H1 (cell line): ENCODE measurements at regions not wholly inside any gene's neighbourhood (a gene's known extent, or its start where the extent isn't known, plus 50 kb on each side); places are given as distances from the start of the nearest gene placed in this dataset.
"Not testable (repeated sequence)": the region's sequence is repeated elsewhere in the genome, so short reads cannot be mapped to it uniquely, and the experiment has no call there.

ENCODE experiments used
- CTCF ChIA-PET: fragments of 300-600 bp; sonication (Branson Sonifier 250); formaldehyde crosslinking; loops from one replicate; lab custom pipeline; 2021; ENCODE audit not compliant: partially characterized antibody; lab: Charles Lee
- POLR2A ChIA-PET: fragments of 300-600 bp; sonication (Branson Sonifier 250); formaldehyde crosslinking; loops from one replicate; lab custom pipeline; 2021; ENCODE audit warnings: inconsistent platforms; ENCODE audit not compliant: partially characterized antibody; lab: Charles Lee
- DNase-seq, 2 experiments: peaks; one replicate each; pipeline versions ENCODE4 v3.0.0 to v3.0.0-alpha.2; 2010 to 2022; ENCODE audit warnings: low spot score in 2 of 2, low read depth in 1 of 2, mixed read lengths in 1 of 2
- FAIRE-seq: peaks from 2 replicates; lab custom pipeline; 2011; peaks lifted over from hg19 to GRCh38; lab: Jason Lieb, UNC
- H2AFZ ChIP-seq: 2 replicates; pipeline ENCODE4 v1.8.1; 2012; ENCODE audit warnings: low read length, inconsistent platforms
- H2AK5ac ChIP-seq: 2 replicates; pipeline ENCODE4 v1.6.1; 2013; ENCODE audit warnings: low read depth, low read length
- H2BK120ac ChIP-seq: replicated peaks from 2 replicates; pipeline ENCODE3; 2013; ENCODE audit warnings: low read depth, low read length, inconsistent platforms
- H2BK12ac ChIP-seq: 2 replicates; pipeline ENCODE4 v1.6.1; 2013; ENCODE audit warnings: low read depth, low read length
- H2BK15ac ChIP-seq: 2 replicates; pipeline ENCODE4 v1.6.1; 2013; ENCODE audit warnings: low read length
- H2BK20ac ChIP-seq: 2 replicates; pipeline ENCODE4 v1.6.1; 2013; ENCODE audit warnings: low read length
- H2BK5ac ChIP-seq: 2 replicates; pipeline ENCODE4 v1.6.1; 2013; ENCODE audit warnings: low read depth, low read length
- H3K14ac ChIP-seq: 2 replicates; pipeline ENCODE4 v1.6.1; 2013; ENCODE audit warnings: inconsistent platforms; ENCODE audit not compliant: insufficient read length
- H3K18ac ChIP-seq: 2 replicates; pipeline ENCODE4 v1.6.1; 2013; ENCODE audit warnings: low read length; ENCODE audit errors: extremely low read depth
- H3K23ac ChIP-seq: 2 replicates; pipeline ENCODE4 v1.6.1; 2013; ENCODE audit warnings: inconsistent platforms; ENCODE audit not compliant: insufficient read length
- H3K23me2 ChIP-seq: 2 replicates; pipeline ENCODE4 v1.6.1; 2013; ENCODE audit warnings: low read depth, low read length
- H3K27ac ChIP-seq: 2 replicates; pipeline ENCODE4 v1.6.1; 2011; ENCODE audit warnings: low read depth, low read length, inconsistent platforms
- H3K27me3 ChIP-seq, 4 experiments: replicated peaks in 1 of 4; 1 replicate in 1 of 4; 2 replicates in 3 of 4; pipeline versions ENCODE4 v1.6.1 to v1.8.1; 2011 to 2013; ENCODE audit warnings: low read length in 3 of 4, mild to moderate bottlenecking in 3 of 4, inconsistent platforms in 2 of 4, mixed read lengths in 2 of 4, moderate library complexity in 1 of 4; ENCODE audit not compliant: control insufficient read depth in 3 of 4, insufficient read depth in 3 of 4; ENCODE audit errors: extremely low read depth in 1 of 4
- H3K36me3 ChIP-seq, 4 experiments: 2 replicates each; pipeline versions ENCODE4 v1.6.1 to v1.8.1; 2011 to 2013; ENCODE audit warnings: mild to moderate bottlenecking in 4 of 4, low read length in 3 of 4, moderate library complexity in 2 of 4, control low read depth in 1 of 4, inconsistent platforms in 1 of 4; ENCODE audit not compliant: insufficient read depth in 4 of 4, control insufficient read depth in 2 of 4
- H3K4ac ChIP-seq: replicated peaks from 2 replicates; pipeline ENCODE3; 2013; ENCODE audit warnings: low read length, low read depth, mixed read lengths, inconsistent platforms; ENCODE audit not compliant: insufficient read length
- H3K4me1 ChIP-seq, 4 experiments: replicated peaks in 1 of 4; 1 replicate in 1 of 4; 2 replicates in 3 of 4; pipeline versions ENCODE4 v1.6.1 to v1.8.1; 2011 to 2013; ENCODE audit warnings: low read length in 3 of 4, inconsistent platforms in 2 of 4, mixed read lengths in 1 of 4; ENCODE audit not compliant: insufficient read depth in 4 of 4, control insufficient read depth in 3 of 4
- H3K4me2 ChIP-seq, 2 experiments: 2 replicates each; pipeline versions ENCODE4 v1.6.1 to v1.8.1; 2011 to 2013; ENCODE audit warnings: low read depth in 2 of 2, low read length in 2 of 2, control low read depth in 1 of 2, inconsistent platforms in 1 of 2, mild to moderate bottlenecking in 1 of 2; ENCODE audit not compliant: insufficient read depth in 1 of 2
- H3K4me3 ChIP-seq, 4 experiments: fragments of 200-600, 300-600 bp in 1 of 4; sonication (generic), shearing (Covaris generic), sonication (Bioruptor Twin) in 1 of 4; 2 replicates each; pipeline versions ENCODE4 v1.5.1 to v1.8.1; 2011 to 2016; ENCODE audit warnings: low read length in 4 of 4, low read depth in 3 of 4, control low read depth in 2 of 4, inconsistent platforms in 2 of 4, mild to moderate bottlenecking in 2 of 4, mixed read lengths in 1 of 4, moderate library complexity in 1 of 4; ENCODE audit not compliant: insufficient read depth in 2 of 4; ENCODE audit errors: extremely low read depth in 1 of 4
- H3K56ac ChIP-seq: replicated peaks from 2 replicates; pipeline ENCODE3; 2013; ENCODE audit warnings: low read depth, mild to moderate bottlenecking, mixed read lengths, low read length, inconsistent platforms; ENCODE audit not compliant: insufficient read length
- H3K79me1 ChIP-seq: 2 replicates; pipeline ENCODE4 v1.6.1; 2013; ENCODE audit warnings: low read depth, low read length, control low read depth
- H3K79me2 ChIP-seq, 2 experiments: 2 replicates each; pipeline versions ENCODE4 v1.6.1 to v1.8.1; 2012 to 2013; ENCODE audit warnings: low read length in 2 of 2, mild to moderate bottlenecking in 2 of 2, inconsistent platforms in 1 of 2; ENCODE audit not compliant: insufficient read depth in 2 of 2, control insufficient read depth in 1 of 2
- H3K9ac ChIP-seq, 4 experiments: replicated peaks in 1 of 4; 1 replicate in 1 of 4; 2 replicates in 3 of 4; pipeline versions ENCODE4 v1.6.1 to v1.8.1; 2011 to 2013; ENCODE audit warnings: low read depth in 3 of 4, low read length in 3 of 4, control low read depth in 2 of 4, mild to moderate bottlenecking in 2 of 4, moderate library complexity in 2 of 4, inconsistent platforms in 1 of 4; ENCODE audit errors: extremely low read depth in 1 of 4
- H3K9me3 ChIP-seq, 2 experiments: 2 replicates each; pipeline versions ENCODE4 v1.6.1 to v1.8.1; 2012 to 2013; ENCODE audit warnings: mild to moderate bottlenecking in 2 of 2, moderate library complexity in 2 of 2, control low read depth in 1 of 2, inconsistent platforms in 1 of 2, low read depth in 1 of 2, low read length in 1 of 2, mixed read lengths in 1 of 2; ENCODE audit not compliant: insufficient read depth in 2 of 2
- H4K20me1 ChIP-seq, 2 experiments: replicated peaks in 1 of 2; 2 replicates each; pipeline versions ENCODE3 to v1.8.1; 2011 to 2013; ENCODE audit warnings: inconsistent platforms in 2 of 2, low read length in 2 of 2, mild to moderate bottlenecking in 1 of 2; ENCODE audit not compliant: insufficient read depth in 2 of 2, control insufficient read depth in 1 of 2
- H4K5ac ChIP-seq: 2 replicates; pipeline ENCODE4 v1.6.1; 2013; ENCODE audit warnings: low read length, low read depth, mixed read lengths, inconsistent platforms; ENCODE audit not compliant: insufficient read length
- H4K8ac ChIP-seq: 2 replicates; pipeline ENCODE4 v1.8.0; 2013; ENCODE audit warnings: mild to moderate bottlenecking, moderate library complexity, low read length, inconsistent platforms; ENCODE audit not compliant: insufficient read depth; ENCODE audit errors: extremely low read depth
- H4K91ac ChIP-seq: replicated peaks from 2 replicates; pipeline ENCODE3; 2013; ENCODE audit warnings: low read length, mixed read lengths, inconsistent platforms; ENCODE audit not compliant: insufficient read length
- WGBS, 2 experiments: shearing (Covaris generic) in 1 of 2; methylation state at CpG; one replicate each; pipeline versions ENCODE4 v1.1.6 to v1.1.7; 2013 to 2015; ENCODE audit warnings: low lambda C conversion rate in 2 of 2, mixed read lengths in 2 of 2, inconsistent platforms in 1 of 2, low coverage in 1 of 2, missing lambda C conversion rate in 1 of 2; ENCODE audit not compliant: insufficient replicate concordance in 2 of 2, insufficient coverage in 1 of 2, insufficient read length in 1 of 2; ENCODE audit errors: extremely low coverage in 1 of 2, missing lambda C conversion rate in 1 of 2; 5-methylcytosine and 5-hydroxymethylcytosine counted together

- H2BK120ac ChIP-seq, H3K79me1 ChIP-seq, H3K27me3 ChIP-seq, H2BK20ac ChIP-seq, POLR2A ChIA-PET, DNase-seq, H3K4ac ChIP-seq, H3K56ac ChIP-seq, H2BK12ac ChIP-seq, H3K18ac ChIP-seq, CTCF ChIA-PET, H3K4me2 ChIP-seq, H2AK5ac ChIP-seq, H4K91ac ChIP-seq, H3K4me3 ChIP-seq, H2BK15ac ChIP-seq, H4K5ac ChIP-seq, H4K8ac ChIP-seq, H2BK5ac ChIP-seq, H4K20me1 ChIP-seq, H3K27ac ChIP-seq, H3K23ac ChIP-seq, H3K4me1 ChIP-seq, FAIRE-seq, H3K36me3 ChIP-seq, H2AFZ ChIP-seq, H3K23me2 ChIP-seq, H3K79me2 ChIP-seq, H3K9ac ChIP-seq, H3K14ac ChIP-seq: not testable (repeated sequence)
- WGBS, 2 experiments = 81% methylated on average over 4 of the region's 4 CpGs; no CpG with 5 or more reads in 1 of the 2 experiments
- peaks cover 52 to 83% of the 10 kb centered on the region in 2 experiments for H3K9me3 ChIP-seq
Measured at GRCh38 chr21:9748451-9748850, 772.9 kb upstream of the TPTE start.

GRCh38 chr21:9749741-9750230 lies 771.6 kb upstream of the TPTE start:
- H3K79me2 ChIP-seq, DNase-seq, H4K91ac ChIP-seq, H3K4me2 ChIP-seq, H3K4ac ChIP-seq, H2BK15ac ChIP-seq, H3K4me3 ChIP-seq, CTCF ChIA-PET, H2BK20ac ChIP-seq, H2BK5ac ChIP-seq, H4K5ac ChIP-seq, H3K27me3 ChIP-seq, H3K27ac ChIP-seq, H3K18ac ChIP-seq, H3K79me1 ChIP-seq, H2BK12ac ChIP-seq, H3K14ac ChIP-seq, H3K4me1 ChIP-seq, H3K23me2 ChIP-seq, H4K20me1 ChIP-seq, H2BK120ac ChIP-seq, H3K36me3 ChIP-seq, H3K56ac ChIP-seq, POLR2A ChIA-PET, H4K8ac ChIP-seq, H2AK5ac ChIP-seq, H2AFZ ChIP-seq, FAIRE-seq, H3K9ac ChIP-seq, H3K23ac ChIP-seq: not testable (repeated sequence)
- 81% methylated on average over 7 of the region's 7 CpGs; no CpG with 5 or more reads in 1 of the 2 experiments for WGBS, 2 experiments
- H3K9me3 ChIP-seq = peaks cover 49 to 80% of the 10 kb centered on the region in 2 experiments
